Neural cell (in vitro differentiated cells): ENCODE measurements at regions not wholly inside any gene's neighbourhood (a gene's known extent, or its start where the extent isn't known, plus 50 kb on each side); places are given as distances from the start of the nearest gene placed in this dataset.

Experiments
- H2AFZ ChIP-seq: fragments of 200-600, 300-800 bp; sonication (generic), shearing (Covaris generic); 2 replicates; pipeline ENCODE4 v1.6.0; 2014; ENCODE audit warnings: low read depth, mild to moderate bottlenecking, antibody characterized with exemption, low read length, moderate library complexity
- H3F3A ChIP-seq: fragments of 200-600 bp; shearing (Covaris generic); 2 replicates; pipeline ENCODE4 v1.6.1; 2016; ENCODE audit warnings: mild to moderate bottlenecking, moderate library complexity, mixed read lengths, antibody characterized with exemption, low read length; ENCODE audit not compliant: insufficient read depth, poor library complexity, severe bottlenecking
- H3K27ac ChIP-seq: fragments of 200-600, 300-800 bp; sonication (generic), shearing (Covaris generic); 2 replicates; pipeline ENCODE4 v1.5.1; 2014; ENCODE audit warnings: mild to moderate bottlenecking, low read length, moderate library complexity
- H3K27me3 ChIP-seq: fragments of 300-800, 200-600 bp; sonication (generic), shearing (Covaris generic); 2 replicates; pipeline ENCODE4 v1.6.0; 2014; ENCODE audit warnings: mild to moderate bottlenecking, low read depth, low read length, moderate library complexity; ENCODE audit not compliant: insufficient read depth
- H3K36me3 ChIP-seq: fragments of 300-800, 200-600 bp; sonication (generic), shearing (Covaris generic); 2 replicates; pipeline ENCODE4 v1.5.1; 2014; ENCODE audit warnings: mild to moderate bottlenecking, antibody characterized with exemption, low read length, moderate library complexity; ENCODE audit not compliant: insufficient read depth
- H3K4me2 ChIP-seq: fragments of 300-800, 200-600 bp; sonication (generic), shearing (Covaris generic); 2 replicates; pipeline ENCODE4 v1.6.0; 2014; ENCODE audit warnings: mild to moderate bottlenecking, low read length
- H3K4me3 ChIP-seq: fragments of 300-800, 200-600 bp; sonication (generic), shearing (Covaris generic); 2 replicates; pipeline ENCODE4 v1.5.1; 2014; ENCODE audit warnings: mild to moderate bottlenecking, low read length, moderate library complexity
- H3K79me2 ChIP-seq: fragments of 200-600 bp; shearing (Covaris generic); replicated peaks from 2 replicates; pipeline ENCODE4 v1.6.0; 2014; ENCODE audit warnings: mild to moderate bottlenecking, low read length, moderate library complexity; ENCODE audit not compliant: insufficient read depth
- H3K9ac ChIP-seq: fragments of 300-800, 200-600 bp; sonication (generic), shearing (Covaris generic); 2 replicates; pipeline ENCODE4 v1.6.1; 2016; ENCODE audit warnings: mild to moderate bottlenecking, low read length, mixed read lengths
- H3K9me2 ChIP-seq: fragments of 200-600 bp; shearing (Covaris generic); 2 replicates; pipeline ENCODE4 v1.6.1; 2016; ENCODE audit warnings: mild to moderate bottlenecking, low read length, mixed read lengths; ENCODE audit not compliant: insufficient read depth
- H3K9me3 ChIP-seq: fragments of 200-600, 300-800 bp; sonication (generic), shearing (Covaris generic); 2 replicates; pipeline ENCODE4 v1.6.1; 2016; ENCODE audit warnings: mild to moderate bottlenecking, mixed run types, low read length, moderate library complexity, mixed read lengths
- H4K20me1 ChIP-seq: fragments of 200-600 bp; shearing (Covaris generic); 2 replicates; pipeline ENCODE4 v1.6.1; 2016; ENCODE audit warnings: mild to moderate bottlenecking, mixed run types; ENCODE audit not compliant: insufficient read depth
- CTCF ChIP-seq: fragments of 450-650 bp; IDR thresholded peaks from 2 replicates; pipeline ENCODE4 v1.5.1; 2014; ENCODE audit warnings: antibody characterized with exemption, mild to moderate bottlenecking, moderate library complexity; ENCODE audit not compliant: poor library complexity, severe bottlenecking
- EP300 ChIP-seq: fragments of 450-650 bp; conservative IDR thresholded peaks from 2 replicates; pipeline ENCODE4 v1.6.1; 2014; ENCODE audit warnings: antibody characterized with exemption, mild to moderate bottlenecking, moderate library complexity; ENCODE audit not compliant: poor library complexity, severe bottlenecking
- EZH2 ChIP-seq: fragments of 200-600, 300-800 bp; shearing (Covaris generic), sonication (generic); IDR thresholded peaks from 2 replicates; pipeline ENCODE4 v1.6.1; 2014; ENCODE audit warnings: antibody characterized with exemption, low read length, borderline replicate concordance, mild to moderate bottlenecking; ENCODE audit not compliant: insufficient read depth, poor library complexity, severe bottlenecking
- MXI1 ChIP-seq: fragments of 450-650 bp; conservative IDR thresholded peaks from 2 replicates; pipeline ENCODE4 v1.6.1; 2014; ENCODE audit warnings: antibody characterized with exemption, mild to moderate bottlenecking; ENCODE audit not compliant: poor library complexity, severe bottlenecking
- POLR2AphosphoS5 ChIP-seq: IDR thresholded peaks from 2 replicates; pipeline ENCODE4 v1.6.1; 2012
- RAD21 ChIP-seq: fragments of 450-650 bp; conservative IDR thresholded peaks from 2 replicates; pipeline ENCODE4 v1.6.1; 2014; ENCODE audit warnings: antibody characterized with exemption, mild to moderate bottlenecking, moderate library complexity
- REST ChIP-seq: IDR thresholded peaks from 2 replicates; pipeline ENCODE4 v1.6.1; 2012; ENCODE audit warnings: borderline replicate concordance
- SMC3 ChIP-seq: fragments of 450-650 bp; conservative IDR thresholded peaks from 2 replicates; pipeline ENCODE4 v1.6.1; 2014; ENCODE audit warnings: antibody characterized with exemption, mild to moderate bottlenecking, moderate library complexity; ENCODE audit not compliant: poor library complexity
- TAF1 ChIP-seq: IDR thresholded peaks from 2 replicates; pipeline ENCODE4 v1.6.1; 2012; ENCODE audit warnings: low read depth

- no peaks in the 10 kb centered on the region for H3K9me2 ChIP-seq
- no peak overlapping the region for H3K4me2 ChIP-seq
- H3K9ac ChIP-seq, result no peak overlapping the region
- no peaks in the 10 kb centered on the region for H4K20me1 ChIP-seq
- no peak overlapping the region for H3K27ac ChIP-seq
- no peaks in the 10 kb centered on the region for H3F3A ChIP-seq
- no peak overlapping the region for H2AFZ ChIP-seq
- no peak overlapping the region for H3K4me3 ChIP-seq
- H3K9me3 ChIP-seq, result no peaks in the 10 kb centered on the region
- no peaks in the 10 kb centered on the region for H3K79me2 ChIP-seq
- no peaks in the 10 kb centered on the region for H3K36me3 ChIP-seq
- TF ChIP-seq MXI1 (no peak), EP300 (no peak), TAF1 (no peak), RAD21 (no peak), EZH2 (no peak), POLR2AphosphoS5 (no peak), REST (no peak), CTCF (no peak), SMC3 (no peak)
- no peaks in the 10 kb centered on the region for H3K27me3 ChIP-seq
Measured at GRCh38 chr1:157203166-157203565, 65.0 kb upstream of the ETV3 start.

- TF ChIP-seq CTCF (no peak), SMC3 (no peak), EP300 (no peak), MXI1 (no peak), REST (no peak), POLR2AphosphoS5 (no peak)
- no peaks in the 10 kb centered on the region for H3K9me3 ChIP-seq
- no peaks in the 10 kb centered on the region for H3K36me3 ChIP-seq
- no peak overlapping the region for H3K27ac ChIP-seq
- no peak overlapping the region for H3K9ac ChIP-seq
- H2AFZ ChIP-seq, result no peak overlapping the region
- H3K27me3 ChIP-seq, result no peaks in the 10 kb centered on the region
- no peak overlapping the region for H3K4me3 ChIP-seq
- H3K79me2 ChIP-seq, result no peaks in the 10 kb centered on the region
- no peaks in the 10 kb centered on the region for H3F3A ChIP-seq
- H3K4me2 ChIP-seq, result no peak overlapping the region
- H4K20me1 ChIP-seq, result no peaks in the 10 kb centered on the region
- no peaks in the 10 kb centered on the region for H3K9me2 ChIP-seq
Measured at GRCh38 chr1:157202331-157202730, 64.1 kb upstream of the ETV3 start.
